Activated CD8-positive, alpha-beta memory T cell treated with anti-CD3 and anti-CD28 coated beads, Interleukin-2, amount 50 U/mL, for 24 hours (primary cell): ENCODE measurements at regions not wholly inside any gene's neighbourhood (a gene's known extent, or its start where the extent isn't known, plus 50 kb on each side); places are given as distances from the start of the nearest gene placed in this dataset.

ENCODE experiments used
- DNase-seq: peaks from one replicate; pipeline ENCODE4 v3.0.0-alpha.2; 2020; ENCODE audit errors: extremely low read depth

DNA sequence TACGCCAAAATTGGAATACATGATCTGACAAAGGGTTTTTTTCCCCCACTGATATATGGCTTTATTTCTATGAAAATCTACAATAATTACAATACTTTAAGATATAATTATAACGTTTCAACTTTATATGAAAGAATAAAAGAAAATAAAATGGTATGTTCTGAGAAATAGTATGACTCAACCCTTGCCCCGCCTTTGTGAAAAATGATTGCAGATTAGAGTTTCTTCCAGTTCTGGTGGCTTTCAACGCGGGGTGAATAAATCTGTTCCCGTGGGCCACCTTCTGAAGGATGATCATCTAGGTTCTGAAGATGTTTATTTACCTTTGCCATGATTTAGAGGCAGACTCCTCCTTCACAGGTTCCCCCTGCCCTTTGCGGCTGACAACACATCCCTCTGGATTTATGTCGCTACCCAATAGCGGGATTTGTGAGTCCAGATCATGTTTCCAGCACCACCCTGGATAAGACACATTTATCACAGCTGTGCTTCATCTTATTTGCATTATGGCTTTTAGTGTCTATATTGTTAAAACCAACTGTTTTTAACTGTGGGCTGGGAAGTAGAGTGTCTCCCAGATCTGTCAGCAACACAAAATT is 607.0 kb upstream of the KIRREL3 start:
- DNase-seq = no peak

DNA sequence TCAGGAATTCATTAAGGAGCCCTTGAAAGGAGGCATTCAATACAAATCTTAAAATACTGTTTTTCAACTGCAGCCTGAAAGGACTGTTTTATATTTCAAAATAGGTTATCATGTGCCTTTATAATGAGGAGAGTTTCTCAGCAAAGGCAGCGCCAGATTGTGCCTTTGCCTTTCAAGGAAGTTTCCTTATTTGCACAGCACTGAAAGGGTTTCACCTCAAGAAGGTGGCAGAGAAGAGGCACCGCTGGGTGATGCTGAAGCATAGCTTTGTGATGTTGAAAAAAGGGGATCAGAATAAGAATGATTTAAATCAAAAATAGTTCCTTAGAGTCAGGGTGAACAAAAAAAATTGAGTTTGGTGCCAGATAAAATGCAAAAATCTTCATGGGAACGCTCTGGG is 601.0 kb upstream of the KIRREL3 start:
- no peak for DNase-seq

DNA sequence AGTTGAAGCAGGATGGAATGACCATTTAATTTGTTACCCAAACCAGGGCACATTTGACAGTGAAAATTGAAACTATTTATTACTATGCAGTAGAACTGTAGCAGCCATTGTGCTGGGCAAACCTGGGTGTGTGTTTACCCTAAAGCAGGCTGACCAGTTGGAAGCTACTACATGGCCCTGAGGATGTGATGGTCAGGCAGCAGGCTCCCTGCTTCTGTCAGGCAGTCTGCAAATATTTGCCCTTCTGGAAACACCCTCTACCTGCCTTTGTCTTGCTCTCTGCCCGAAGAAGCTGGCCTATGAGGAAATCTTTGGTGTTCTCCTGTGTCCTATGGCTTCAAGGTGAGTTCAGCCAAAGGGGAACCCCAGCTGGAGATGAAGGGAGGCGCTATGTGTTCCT is 600.1 kb upstream of the KIRREL3 start:
- DNase-seq = no peak

DNA sequence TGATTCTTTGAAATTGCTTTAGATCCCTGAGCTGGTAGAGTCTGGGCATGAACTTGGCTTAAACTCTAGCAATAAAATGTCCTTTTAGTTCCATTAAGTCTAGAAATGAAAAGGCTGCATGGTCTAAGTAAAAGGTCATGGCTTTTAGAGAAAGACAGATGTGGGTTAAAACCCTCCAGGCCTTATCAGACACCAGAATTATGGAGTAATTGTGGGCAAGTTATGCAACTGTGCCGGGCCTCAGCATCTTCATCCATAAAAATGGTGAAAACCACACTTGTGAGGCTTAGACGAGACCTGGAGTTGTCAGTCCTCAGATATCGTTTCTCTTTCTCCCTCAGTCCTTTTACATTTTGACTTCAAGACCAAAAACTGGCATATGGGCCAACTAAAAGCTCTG is 597.9 kb upstream of the KIRREL3 start:
- DNase-seq = no peak

- no peak for DNase-seq
These were observed 595.9 kb upstream of the KIRREL3 start for GRCh38 chr11:127596433-127596832.

GRCh38 chr11:127592371-127592770 is 591.8 kb upstream of the KIRREL3 start:
- no peak for DNase-seq

- DNase-seq = no peak
These were observed 589.7 kb upstream of the KIRREL3 start for GRCh38 chr11:127590314-127590713.

DNA sequence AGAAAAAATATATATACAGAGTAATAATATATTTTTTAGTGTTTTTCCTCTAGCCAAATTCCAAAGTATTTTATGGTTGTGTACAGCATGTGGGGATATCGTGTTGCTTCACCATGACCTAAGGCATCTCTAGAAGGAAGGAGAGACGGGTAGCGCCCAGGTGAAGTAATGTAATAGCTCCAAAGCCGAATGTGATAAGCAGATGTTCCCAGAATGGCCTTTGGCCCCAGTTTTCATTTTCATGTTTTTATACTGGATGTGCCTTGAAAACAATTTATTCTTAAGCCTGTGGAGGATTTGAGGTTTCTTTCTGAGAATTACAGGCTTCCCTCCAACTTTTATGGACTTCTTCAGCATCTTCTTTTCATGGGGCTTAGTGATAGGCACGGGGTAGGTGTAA is 587.9 kb upstream of the KIRREL3 start:
- DNase-seq = no peak

- no peak for DNase-seq
These were observed 586.9 kb upstream of the KIRREL3 start for GRCh38 chr11:127587511-127587910.

DNA sequence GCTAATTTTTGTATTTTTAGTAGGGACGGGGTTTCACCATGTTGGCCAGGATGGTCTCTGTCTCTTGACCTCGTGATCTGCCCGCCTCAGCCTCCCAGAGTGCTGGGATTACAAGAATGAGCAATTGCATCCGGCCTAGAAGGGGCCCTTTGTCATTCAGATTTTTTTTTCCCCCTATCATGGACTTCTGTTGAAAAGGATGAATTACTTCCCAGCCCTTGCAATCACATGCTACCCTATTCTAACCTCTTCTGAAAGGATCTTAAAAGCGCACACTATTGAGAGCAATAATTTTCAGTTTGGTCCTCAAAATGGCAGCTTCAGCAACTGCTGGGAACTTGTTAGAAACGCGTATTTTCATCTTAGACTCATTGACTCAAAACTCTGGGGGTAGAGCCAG is 575.6 kb upstream of the KIRREL3 start:
- DNase-seq = no peak

- DNase-seq = no peak
These were observed 573.9 kb upstream of the KIRREL3 start for GRCh38 chr11:127574478-127574877.

DNA sequence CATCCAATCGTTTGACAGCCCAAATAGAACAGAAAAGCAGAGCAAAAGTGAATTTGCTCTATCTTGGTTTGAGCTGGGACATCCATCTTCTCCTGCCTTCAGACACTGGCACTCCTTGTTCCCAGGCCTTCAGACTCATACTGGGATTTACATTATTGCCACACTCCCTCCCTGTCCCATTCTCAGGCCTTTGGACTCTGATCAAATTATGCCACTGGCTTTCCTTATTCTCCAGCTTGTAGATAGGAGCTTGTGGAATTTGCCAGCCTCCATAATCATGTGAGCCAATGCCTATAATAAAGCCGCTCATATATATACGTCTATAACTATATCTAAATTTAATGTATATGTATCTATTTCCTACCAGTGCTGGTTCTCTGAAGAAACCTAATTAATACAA is 568.3 kb upstream of the KIRREL3 start:
- DNase-seq = no peak

GRCh38 chr11:127567237-127567932 is 566.8 kb upstream of the KIRREL3 start:
- DNase-seq = no peak

- no peak for DNase-seq
These were observed 564.2 kb upstream of the KIRREL3 start for GRCh38 chr11:127564810-127565209.

- no peak for DNase-seq
These were observed 559.4 kb upstream of the KIRREL3 start for GRCh38 chr11:127559978-127560377.

- DNase-seq = no peak
These were observed 551.9 kb upstream of the KIRREL3 start for GRCh38 chr11:127552446-127552845.

DNA sequence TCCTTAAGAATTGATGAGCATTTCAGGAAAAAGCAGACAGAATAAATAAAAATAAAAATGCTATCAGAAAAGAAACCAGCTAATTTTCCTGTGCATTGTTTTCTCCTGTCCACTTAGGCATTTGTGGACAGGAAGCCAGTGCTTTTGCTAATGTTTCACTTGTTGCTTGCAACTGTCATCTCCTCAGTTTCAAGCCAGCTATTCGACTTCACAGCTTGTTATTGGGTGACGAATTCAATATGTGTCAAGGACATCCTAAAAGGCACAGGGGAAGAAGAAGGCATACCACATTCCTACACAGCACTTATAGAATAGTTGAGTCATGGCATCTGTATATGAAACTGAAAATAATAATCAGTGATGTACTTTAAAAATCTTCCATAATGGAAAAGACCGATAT is 530.6 kb upstream of the KIRREL3 start:
- no peak for DNase-seq

DNA sequence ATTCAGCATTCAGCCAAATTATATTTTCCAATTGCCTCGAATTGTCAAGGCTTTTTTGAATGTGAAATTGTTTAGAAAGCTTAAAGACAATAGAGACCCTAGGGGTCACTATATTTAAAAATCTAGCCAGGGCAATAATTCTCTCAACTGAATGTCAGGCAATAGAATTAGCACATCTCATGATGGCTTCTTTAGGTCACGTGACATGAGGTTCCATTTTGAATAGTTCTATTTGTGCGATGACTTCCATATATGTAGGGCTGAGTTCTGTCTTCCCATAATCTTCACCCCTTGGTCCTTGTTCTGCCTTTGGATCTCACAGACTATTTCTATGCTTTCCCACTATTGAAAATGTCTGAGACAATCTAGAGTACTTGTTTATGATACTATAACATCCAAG is 527.7 kb upstream of the KIRREL3 start:
- DNase-seq = no peak

- no peak for DNase-seq
These were observed 524.0 kb upstream of the KIRREL3 start for GRCh38 chr11:127524618-127525017.

DNA sequence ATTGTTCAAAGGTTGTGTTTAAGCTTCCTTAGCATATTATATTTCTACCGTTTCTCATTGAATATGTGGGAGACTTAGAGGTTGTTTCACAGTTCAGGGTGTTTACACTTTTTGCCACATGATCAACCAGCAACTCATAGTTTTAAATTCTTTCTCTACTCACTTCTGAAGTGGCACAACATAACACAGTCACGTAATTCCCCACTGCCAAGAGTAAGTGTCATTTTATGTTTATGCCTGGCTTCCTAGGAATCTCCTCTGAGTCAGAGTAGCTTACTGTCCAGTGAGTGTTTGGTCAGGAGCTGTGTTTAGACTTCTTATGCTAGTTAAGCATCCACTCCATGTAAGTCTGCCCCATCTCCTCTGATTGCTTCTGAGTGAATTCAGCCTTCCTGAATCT is 520.8 kb upstream of the KIRREL3 start:
- DNase-seq = no peak

GRCh38 chr11:127507851-127508250 is 507.3 kb upstream of the KIRREL3 start:
- no peak for DNase-seq

- DNase-seq = no peak
These were observed 506.1 kb upstream of the KIRREL3 start for GRCh38 chr11:127506647-127507046.

DNA sequence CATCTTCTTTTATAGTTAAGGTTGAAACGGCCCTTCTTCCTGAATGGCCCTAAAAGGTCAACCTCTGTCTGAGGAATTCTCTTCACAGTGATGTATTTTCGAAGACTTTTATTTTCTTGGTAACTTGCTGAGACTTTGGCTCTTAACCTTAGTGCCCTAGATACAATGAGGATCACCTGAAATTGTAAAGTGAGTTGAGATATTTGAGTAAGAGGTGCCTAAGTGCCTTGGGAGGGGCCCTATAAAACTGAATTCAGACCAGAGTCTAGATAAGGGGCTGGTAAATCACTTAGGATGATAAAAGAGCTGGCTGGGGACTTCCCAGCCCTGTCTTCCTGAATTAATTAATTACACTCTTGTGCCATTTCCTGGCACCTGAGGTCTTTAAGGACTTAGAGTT is 505.6 kb upstream of the KIRREL3 start:
- DNase-seq = no peak

DNA sequence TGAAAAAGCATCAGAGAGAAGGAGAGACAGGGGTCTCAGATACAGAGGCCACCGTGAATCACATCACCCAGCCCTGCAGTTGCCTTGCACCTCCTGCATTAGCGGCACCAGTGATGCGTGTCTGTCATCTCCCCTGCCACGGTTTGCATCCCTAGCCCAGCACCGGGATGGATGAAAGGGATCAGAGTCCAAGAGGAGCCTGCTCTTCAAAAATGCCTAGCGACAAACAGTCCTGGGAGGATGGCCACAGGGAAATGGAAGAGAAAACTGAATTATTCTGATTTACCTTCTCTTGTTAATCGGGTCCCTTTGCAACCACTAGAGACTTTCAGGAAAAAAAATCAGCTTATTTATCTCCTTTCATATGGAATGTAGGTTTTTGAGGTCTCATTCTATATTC is 495.6 kb upstream of the KIRREL3 start:
- DNase-seq = no peak
